HL-60 (cell line): ENCODE measurements at regions not wholly inside any gene's neighbourhood (a gene's known extent, or its start where the extent isn't known, plus 50 kb on each side); places are given as distances from the start of the nearest gene placed in this dataset.

ENCODE experiments used
- DNase-seq, 2 experiments: peaks; one replicate each; pipeline ENCODE4 v3.0.0-alpha.2; 2010 to 2020; ENCODE audit warnings: low read depth in 1 of 2, low spot score in 1 of 2
- H3K27ac ChIP-seq: fragments of 250-450 bp; sonication (Bioruptor Pico); replicated peaks from 2 replicates; pipeline ENCODE4 v1.5.1; 2020; ENCODE audit warnings: mild to moderate bottlenecking, moderate library complexity
- H3K27me3 ChIP-seq: fragments of 250-450 bp; sonication (Bioruptor Pico); 2 replicates; pipeline ENCODE4 v1.5.1; 2021; ENCODE audit warnings: mild to moderate bottlenecking, moderate library complexity; ENCODE audit not compliant: insufficient read depth, poor library complexity, severe bottlenecking
- H3K4me3 ChIP-seq: replicated peaks from 2 replicates; pipeline ENCODE4 v1.5.1; 2011; ENCODE audit warnings: mild to moderate bottlenecking, control low read depth, low read length; ENCODE audit not compliant: insufficient read depth
- CTCF ChIP-seq: IDR thresholded peaks from one replicate; pipeline ENCODE4 v1.5.1; 2011; ENCODE audit warnings: low read length, control low read depth, inconsistent platforms; ENCODE audit not compliant: insufficient read depth
- GABPA ChIP-seq: IDR thresholded peaks from 2 replicates; pipeline ENCODE4 v1.6.1; 2012; ENCODE audit warnings: low read depth
- POLR2AphosphoS5 ChIP-seq: IDR thresholded peaks from 2 replicates; pipeline ENCODE4 v1.6.1; 2012; ENCODE audit warnings: low read depth
- REST ChIP-seq: IDR thresholded peaks from 2 replicates; pipeline ENCODE4 v1.6.1; 2012; ENCODE audit warnings: low read depth; ENCODE audit not compliant: insufficient replicate concordance
- SPI1 ChIP-seq: IDR thresholded peaks from 2 replicates; pipeline ENCODE4 v1.6.1; 2012; ENCODE audit warnings: low read depth, mild to moderate bottlenecking, borderline replicate concordance

GRCh38 chr6:25034431-25034921 lies 98.7 kb upstream of the RIPOR2 start:
- Histone ChIP-seq H3K27ac (no peak overlapping the region), H3K27me3 (peaks cover 2% of the 10 kb centered on the region), H3K4me3 (no peak overlapping the region)
- TF ChIP-seq SPI1 (no peak), CTCF (no peak), REST (no peak), POLR2AphosphoS5 (no peak), GABPA (no peak)
- DNase-seq = no peak

GRCh38 chr6:25035174-25035511 lies 99.4 kb upstream of the RIPOR2 start:
- TF ChIP-seq REST (no peak), GABPA (no peak), POLR2AphosphoS5 (no peak), SPI1 (no peak), CTCF (no peak)
- Histone ChIP-seq H3K27me3 (peaks cover 2% of the 10 kb centered on the region), H3K4me3 (no peak overlapping the region), H3K27ac (no peak overlapping the region)
- DNase-seq = no peak

- DNase-seq = no peak
- peak; percentile 35; the same call in 1 of the 2 replicates for TF ChIP-seq SPI1
- TF ChIP-seq CTCF = no peak
- Histone ChIP-seq H3K4me3 (no peak overlapping the region), H3K27me3 (peaks cover 2% of the 10 kb centered on the region), H3K27ac (no peak overlapping the region)
Observed at GRCh38 chr6:25035512-25036435, 100.0 kb upstream of the RIPOR2 start.

- Histone ChIP-seq H3K27ac (no peak overlapping the region), H3K4me3 (no peak overlapping the region), H3K27me3 (peaks cover 2% of the 10 kb centered on the region)
- TF ChIP-seq POLR2AphosphoS5 = no peak
- TF ChIP-seq SPI1 = no peak
- TF ChIP-seq CTCF = no peak
- no peak for TF ChIP-seq REST
- TF ChIP-seq GABPA = no peak
- no peak for DNase-seq
Observed at GRCh38 chr6:25036461-25036860, 100.7 kb upstream of the RIPOR2 start.
